CD1c-positive myeloid dendritic cell (primary cell): ENCODE measurements at regions not wholly inside any gene's neighbourhood (a gene's known extent, or its start where the extent isn't known, plus 50 kb on each side); places are given as distances from the start of the nearest gene placed in this dataset.
A peak's percentile ranks its signal among the peaks of the same experiment; 100 is the strongest.

Source experiments
- DNase-seq: peaks from one replicate; pipeline ENCODE4 v3.0.0-alpha.2; 2016; ENCODE audit errors: extremely low spot score

- DNase-seq, result no peak
Observed at GRCh38 chr2:198347946-198348345, 543.6 kb downstream of the PLCL1 start.

- no peak for DNase-seq
Observed at GRCh38 chr2:198347349-198347748, 543.0 kb downstream of the PLCL1 start.

GRCh38 chr2:198343471-198343870 lies 539.1 kb downstream of the PLCL1 start:
- no peak for DNase-seq

GRCh38 chr2:198340846-198341245 lies 536.5 kb downstream of the PLCL1 start:
- DNase-seq, result no peak

- DNase-seq, result no peak
Observed at GRCh38 chr2:198339116-198339515, 534.7 kb downstream of the PLCL1 start.

GRCh38 chr2:198337368-198337767 lies 533.0 kb downstream of the PLCL1 start:
- DNase-seq, result no peak

- no peak for DNase-seq
Observed at GRCh38 chr2:198328454-198328853, 524.1 kb downstream of the PLCL1 start.

GRCh38 chr2:198327526-198327925 lies 523.1 kb downstream of the PLCL1 start:
- peak; percentile 2 for DNase-seq

- no peak for DNase-seq
Observed at GRCh38 chr2:198326431-198326830, 522.0 kb downstream of the PLCL1 start.

- DNase-seq, result no peak
Observed at GRCh38 chr2:198325359-198325758, 521.0 kb downstream of the PLCL1 start.

GRCh38 chr2:198324071-198324470 lies 519.7 kb downstream of the PLCL1 start:
- DNase-seq, result no peak

- no peak for DNase-seq
Observed at GRCh38 chr2:198322275-198322674, 517.9 kb downstream of the PLCL1 start.

- DNase-seq, result no peak
Observed at GRCh38 chr2:198321522-198322088, 517.2 kb downstream of the PLCL1 start.

- no peak for DNase-seq
Observed at GRCh38 chr2:198316852-198317396, 512.5 kb downstream of the PLCL1 start.

GRCh38 chr2:198315791-198316630 lies 511.6 kb downstream of the PLCL1 start:
- peak; percentile 11 for DNase-seq

- DNase-seq, result peak; percentile 39
Observed at GRCh38 chr2:198314559-198315153, 510.3 kb downstream of the PLCL1 start.

- no peak for DNase-seq
Observed at GRCh38 chr2:198312596-198313483, 508.4 kb downstream of the PLCL1 start.

- DNase-seq, result no peak
Observed at GRCh38 chr2:198311020-198311419, 506.6 kb downstream of the PLCL1 start.

GRCh38 chr2:198309673-198310280 lies 505.4 kb downstream of the PLCL1 start:
- DNase-seq, result peak; percentile 70

GRCh38 chr2:198309081-198309480 lies 504.7 kb downstream of the PLCL1 start:
- DNase-seq, result no peak

GRCh38 chr2:198308368-198308767 lies 504.0 kb downstream of the PLCL1 start:
- no peak for DNase-seq
